Left lung (tissue), 4 donors: ENCODE measurements at regions not wholly inside any gene's neighbourhood (a gene's known extent, or its start where the extent isn't known, plus 50 kb on each side); places are given as distances from the start of the nearest gene placed in this dataset.

ENCODE experiments used
- ATAC-seq: fragments of 200-7000 bp; cut with Tn5 transposase; one replicate; pipeline ENCODE4 v1.9.1; 2020; ENCODE audit warnings: moderate library complexity
- DNase-seq, 4 donors: peaks; one replicate each; pipeline ENCODE4 v3.0.0-alpha.2; 2013 to 2020
- H3K27ac ChIP-seq, 2 donors: fragments of 200-600 bp; sonication (generic) in 1 of 2; one replicate each; pipeline versions ENCODE4 v1.5.0 to v1.8.0; 2020 to 2021
- H3K27me3 ChIP-seq, 2 donors: fragments of 200-600 bp; sonication (generic) in 1 of 2; one replicate each; pipeline versions ENCODE4 v1.5.0 to v1.8.0; 2020 to 2021
- H3K36me3 ChIP-seq, 2 donors: fragments of 200-600 bp; sonication (generic) in 1 of 2; one replicate each; pipeline versions ENCODE4 v1.5.0 to v1.8.0; 2020 to 2021
- H3K4me1 ChIP-seq, 2 donors: fragments of 200-600 bp; one replicate each; pipeline ENCODE4 v1.8.0; 2021
- H3K4me3 ChIP-seq, 2 donors: fragments of 200-600 bp; sonication (generic) in 1 of 2; one replicate each; pipeline versions ENCODE4 v1.5.0 to v1.8.0; 2020 to 2021; ENCODE audit warnings: mild to moderate bottlenecking in 1 of 2
- H3K9me3 ChIP-seq, 2 donors: fragments of 200-600 bp; sonication (generic) in 1 of 2; one replicate each; pipeline versions ENCODE4 v1.5.0 to v1.8.0; 2020 to 2021
- intact Hi-C, 2 donors: fragments of 100-400 bp; cut with DNase I; formaldehyde crosslinking; loops; one replicate each; pipeline versions ENCODE4 v1.11.2 to v1.14.2; 2022
- TF ChIP-seq, protein P1 (sequence below), 2 donors: fragments of 200-600 bp; sonication (generic) in 1 of 2; IDR thresholded peaks; one replicate each; pipeline versions ENCODE4 v1.5.0 to v1.8.0; 2021; ENCODE audit warnings: antibody characterized with exemption in 2 of 2
- donor health status: DM: no; HTN: yes; CAD: no.
- donor health status: DM: no; HTN: no; CAD: no.

DNA sequence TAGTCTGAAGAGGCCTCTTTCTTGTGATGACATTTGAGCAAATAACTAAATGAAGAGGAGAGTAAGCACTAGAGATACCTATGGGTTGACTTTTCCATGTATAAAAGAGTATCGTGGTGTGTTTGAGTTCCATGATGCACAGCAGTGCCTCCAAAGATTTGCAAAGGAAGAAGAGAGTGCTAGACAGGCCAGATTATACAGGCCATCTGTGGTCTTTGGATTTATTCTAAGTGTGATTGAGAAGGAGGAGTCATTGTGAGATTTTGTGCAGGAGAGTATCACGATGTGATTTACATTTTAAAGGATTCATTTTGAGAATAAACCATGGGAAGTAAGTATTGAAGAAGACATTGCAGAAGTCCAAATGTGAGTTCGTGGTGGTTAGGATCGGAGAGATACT is 695.9 kb upstream of the FAM98A start:
- intact Hi-C loops, result no loop called here
- H3K4me1 ChIP-seq, result no peaks in the 10 kb centered on the region
- DNase-seq, result no peak
- H3K27me3 ChIP-seq, result no peaks in the 10 kb centered on the region
- no peaks in the 10 kb centered on the region for H3K9me3 ChIP-seq
- no peak overlapping the region for H3K27ac ChIP-seq
- H3K4me3 ChIP-seq, result no peak overlapping the region
- TF ChIP-seq, protein P1, sequence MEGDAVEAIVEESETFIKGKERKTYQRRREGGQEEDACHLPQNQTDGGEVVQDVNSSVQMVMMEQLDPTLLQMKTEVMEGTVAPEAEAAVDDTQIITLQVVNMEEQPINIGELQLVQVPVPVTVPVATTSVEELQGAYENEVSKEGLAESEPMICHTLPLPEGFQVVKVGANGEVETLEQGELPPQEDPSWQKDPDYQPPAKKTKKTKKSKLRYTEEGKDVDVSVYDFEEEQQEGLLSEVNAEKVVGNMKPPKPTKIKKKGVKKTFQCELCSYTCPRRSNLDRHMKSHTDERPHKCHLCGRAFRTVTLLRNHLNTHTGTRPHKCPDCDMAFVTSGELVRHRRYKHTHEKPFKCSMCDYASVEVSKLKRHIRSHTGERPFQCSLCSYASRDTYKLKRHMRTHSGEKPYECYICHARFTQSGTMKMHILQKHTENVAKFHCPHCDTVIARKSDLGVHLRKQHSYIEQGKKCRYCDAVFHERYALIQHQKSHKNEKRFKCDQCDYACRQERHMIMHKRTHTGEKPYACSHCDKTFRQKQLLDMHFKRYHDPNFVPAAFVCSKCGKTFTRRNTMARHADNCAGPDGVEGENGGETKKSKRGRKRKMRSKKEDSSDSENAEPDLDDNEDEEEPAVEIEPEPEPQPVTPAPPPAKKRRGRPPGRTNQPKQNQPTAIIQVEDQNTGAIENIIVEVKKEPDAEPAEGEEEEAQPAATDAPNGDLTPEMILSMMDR (IDR thresholded peaks at IDR 0.05), result no peak
- no peaks in the 10 kb centered on the region for H3K36me3 ChIP-seq
- no peak for ATAC-seq

DNA sequence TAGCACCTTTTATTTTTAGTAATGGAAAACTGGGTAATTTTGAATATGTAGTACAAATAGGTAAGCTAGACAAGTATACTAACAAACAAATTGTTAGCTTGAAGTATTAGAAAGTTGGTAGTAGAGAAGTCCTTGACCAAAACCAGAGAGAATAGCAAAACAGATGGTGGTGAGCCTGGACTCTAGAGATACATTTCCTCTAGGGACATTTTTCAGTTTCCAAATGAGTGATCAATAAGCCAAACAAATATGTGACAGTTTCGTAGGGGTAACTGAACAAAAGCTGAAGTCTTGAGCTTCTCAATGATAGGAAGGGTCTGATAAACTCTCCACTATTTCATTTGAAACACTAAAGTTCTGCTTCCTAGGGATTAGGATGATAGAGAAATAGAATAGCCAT is 692.0 kb upstream of the FAM98A start:
- Histone ChIP-seq H3K27ac (no peak overlapping the region), H3K36me3 (no peaks in the 10 kb centered on the region), H3K4me1 (no peaks in the 10 kb centered on the region), H3K4me3 (no peak overlapping the region), H3K9me3 (no peaks in the 10 kb centered on the region), H3K27me3 (no peaks in the 10 kb centered on the region)
- DNase-seq, result no peak
- intact Hi-C loops, result no loop called here
- TF ChIP-seq, protein P1 (IDR thresholded peaks at IDR 0.05), result no peak
- ATAC-seq, result no peak

DNA sequence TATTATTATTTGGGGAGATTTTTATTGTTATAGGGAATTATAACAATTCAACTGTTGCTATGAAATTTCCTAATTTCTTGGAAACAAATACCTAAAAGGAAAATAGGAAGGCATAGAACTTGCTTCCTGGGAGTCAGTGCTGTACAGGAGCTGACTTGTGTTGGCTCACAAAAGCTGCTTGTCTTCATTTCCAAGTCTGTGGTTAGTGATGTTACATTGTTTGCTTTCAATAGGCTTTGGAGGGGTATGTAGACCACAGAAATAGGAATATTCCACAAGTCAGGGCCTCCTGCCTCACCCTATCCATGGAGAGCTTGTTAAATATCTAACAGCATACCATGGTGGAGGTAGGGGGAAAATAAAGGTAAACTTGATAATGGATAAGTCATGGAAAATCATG is 688.9 kb upstream of the FAM98A start:
- intact Hi-C loops, result no loop called here
- no peaks in the 10 kb centered on the region for H3K27me3 ChIP-seq
- no peak for ATAC-seq
- H3K4me3 ChIP-seq, result no peak overlapping the region
- TF ChIP-seq, protein P1 (IDR thresholded peaks at IDR 0.05), result no peak
- H3K4me1 ChIP-seq, result no peaks in the 10 kb centered on the region
- no peaks in the 10 kb centered on the region for H3K9me3 ChIP-seq
- no peaks in the 10 kb centered on the region for H3K36me3 ChIP-seq
- no peak overlapping the region for H3K27ac ChIP-seq
- DNase-seq, result no peak

DNA sequence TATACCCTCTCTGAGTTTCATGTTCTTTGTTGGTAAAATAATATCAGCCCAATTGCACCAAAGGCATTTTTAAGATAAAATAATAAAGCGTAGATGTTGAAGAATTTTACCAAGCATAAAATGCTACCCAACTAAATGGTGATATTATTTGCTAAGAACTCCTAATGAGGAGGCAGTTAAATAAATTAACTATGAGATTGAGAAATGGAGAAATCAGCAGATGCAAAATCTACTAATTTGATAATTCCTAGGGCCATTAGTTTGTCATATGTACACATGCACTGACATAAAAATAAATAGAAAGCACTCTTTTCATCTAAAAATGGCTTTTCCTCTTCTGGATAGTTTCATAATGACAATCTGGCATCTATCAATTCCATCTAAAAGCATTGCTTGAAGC is 681.5 kb upstream of the FAM98A start:
- Histone ChIP-seq H3K27ac (no peak overlapping the region), H3K4me1 (no peaks in the 10 kb centered on the region), H3K9me3 (peaks cover 0 to 9% of the 10 kb centered on the region in 2 donors), H3K4me3 (no peak overlapping the region), H3K27me3 (no peaks in the 10 kb centered on the region), H3K36me3 (no peaks in the 10 kb centered on the region)
- ATAC-seq (no peak), DNase-seq (peak in 1 of 4 donors; percentile 15)
- intact Hi-C loops, result no loop called here
- TF ChIP-seq, protein P1 (IDR thresholded peaks at IDR 0.05), result no peak

DNA sequence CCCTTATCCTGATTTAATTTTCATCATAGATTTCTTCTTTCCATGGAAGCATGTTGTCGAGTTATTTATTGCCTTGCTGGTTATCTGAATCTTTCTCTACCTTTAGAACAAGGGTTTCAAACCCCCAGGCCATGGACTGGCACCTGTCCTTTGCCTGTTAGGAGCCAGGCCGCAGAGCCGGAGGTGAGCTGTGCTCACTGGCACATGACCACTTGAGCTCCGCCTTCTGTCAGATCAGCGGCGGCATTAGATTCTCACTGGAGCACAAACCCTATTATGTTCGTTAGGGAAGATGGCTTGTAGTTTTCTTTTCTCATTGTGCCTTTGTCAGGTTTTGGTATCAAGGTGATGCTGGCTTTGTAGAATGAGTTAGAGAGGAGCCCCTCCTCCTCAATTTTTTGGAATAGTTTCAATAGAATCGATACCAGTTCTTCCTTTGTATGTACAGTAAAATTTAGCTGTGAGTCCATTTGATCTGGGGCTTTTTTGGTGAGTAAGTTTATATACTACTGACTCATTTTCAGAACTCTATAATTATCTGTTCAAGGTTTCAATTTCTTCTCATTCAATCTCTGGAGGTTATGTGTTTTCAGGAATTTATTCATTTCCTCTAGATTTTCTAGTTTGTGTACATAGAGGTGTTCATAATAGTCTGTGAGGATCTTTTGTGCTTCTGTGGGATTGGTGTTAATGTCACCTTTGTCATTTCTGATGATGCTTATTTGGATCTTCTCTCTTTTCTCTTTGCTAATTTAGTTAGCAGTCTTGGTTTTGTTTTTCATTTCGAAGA is 668.0 kb upstream of the FAM98A start:
- Histone ChIP-seq H3K27ac (no peak overlapping the region), H3K27me3 (no peaks in the 10 kb centered on the region), H3K36me3 (no peaks in the 10 kb centered on the region), H3K4me1 (no peaks in the 10 kb centered on the region), H3K4me3 (no peak overlapping the region), H3K9me3 (peaks cover 0 to 4% of the 10 kb centered on the region in 2 donors)
- DNase-seq, result peak in 1 of 4 donors; percentile 43
- intact Hi-C loops, result no loop called here
- TF ChIP-seq, protein P1 (IDR thresholded peaks at IDR 0.05), result no peak
- no peak for ATAC-seq
